GM11168 (cell line): ENCODE measurements at regions not wholly inside any gene's neighbourhood (a gene's known extent, or its start where the extent isn't known, plus 50 kb on each side); places are given as distances from the start of the nearest gene placed in this dataset.

Source experiments
- in situ Hi-C: fragments of 300-500 bp; cut with MboI; formaldehyde crosslinking; loops from one replicate; pipeline ENCODE4 v1.12.0; 2022; ENCODE audit warnings: low sequenced_read_pairs; ENCODE audit not compliant: unreplicated experiment

- in situ Hi-C loops, result no loop called here
These were observed 73.9 kb downstream of the LSM3 start for GRCh38 chr3:14252321-14253021.

GRCh38 chr3:14253022-14253706 is 74.5 kb downstream of the LSM3 start:
- in situ Hi-C loops, result no loop called here

- in situ Hi-C loops, result no loop called here
These were observed 75.2 kb downstream of the LSM3 start for GRCh38 chr3:14253707-14254382.

- in situ Hi-C loops, result loop anchor here (5.0 kb wide), 1 partner anchor 207 kb away; no protein-coding TSS in a partner anchor
These were observed 76.4 kb downstream of the LSM3 start for GRCh38 chr3:14254812-14255702.

GRCh38 chr3:14256046-14256445 is 77.4 kb downstream of the LSM3 start:
- in situ Hi-C loops, result loop anchor here (5.0 kb wide), 1 partner anchor 206 kb away; no protein-coding TSS in a partner anchor

- in situ Hi-C loops, result loop anchor here (5.0 kb wide), 1 partner anchor 206 kb away; no protein-coding TSS in a partner anchor
These were observed 78.1 kb downstream of the LSM3 start for GRCh38 chr3:14256561-14257342.

GRCh38 chr3:14258906-14259904 is 80.6 kb downstream of the LSM3 start:
- in situ Hi-C loops, result loop anchor here (5.0 kb wide), 1 partner anchor 203 kb away; no protein-coding TSS in a partner anchor

- in situ Hi-C loops, result no loop called here
These were observed 81.8 kb downstream of the LSM3 start for GRCh38 chr3:14260463-14260862.

GRCh38 chr3:14261229-14261628 is 82.6 kb downstream of the LSM3 start:
- in situ Hi-C loops, result no loop called here

GRCh38 chr3:14262212-14262611 is 83.6 kb downstream of the LSM3 start:
- in situ Hi-C loops, result no loop called here

- in situ Hi-C loops, result no loop called here
These were observed 84.2 kb downstream of the LSM3 start for GRCh38 chr3:14262867-14263266.

- in situ Hi-C loops, result no loop called here
These were observed 84.8 kb downstream of the LSM3 start for GRCh38 chr3:14263317-14264005.

GRCh38 chr3:14265246-14265962 is 86.8 kb downstream of the LSM3 start:
- in situ Hi-C loops, result no loop called here

- in situ Hi-C loops, result no loop called here
These were observed 87.7 kb downstream of the LSM3 start for GRCh38 chr3:14266361-14266760.

- in situ Hi-C loops, result no loop called here
These were observed 89.4 kb downstream of the LSM3 start for GRCh38 chr3:14267976-14268375.

- in situ Hi-C loops, result no loop called here
These were observed 90.3 kb downstream of the LSM3 start for GRCh38 chr3:14268897-14269296.
